Glomerular visceral epithelial cell (primary cell): ENCODE measurements at regions not wholly inside any gene's neighbourhood (a gene's known extent, or its start where the extent isn't known, plus 50 kb on each side); places are given as distances from the start of the nearest gene placed in this dataset.
A peak's percentile ranks its signal among the peaks of the same experiment; 100 is the strongest.
"Not testable (repeated sequence)": the region's sequence is repeated elsewhere in the genome, so short reads cannot be mapped to it uniquely, and the experiment has no call there.

Source experiments
- DNase-seq: peaks from one replicate; pipeline ENCODE4 v3.0.0-alpha.2; 2016; ENCODE audit errors: extremely low spot score

GRCh38 chr17:30712859-30713258 is 111.6 kb downstream of the CRLF3 start:
- not testable (repeated sequence) for DNase-seq

- not testable (repeated sequence) for DNase-seq
Observed at GRCh38 chr17:30711626-30712507, 112.6 kb downstream of the CRLF3 start.

- DNase-seq = not testable (repeated sequence)
Observed at GRCh38 chr17:30711176-30711575, 113.3 kb downstream of the CRLF3 start.

GRCh38 chr17:30710276-30711088 is 114.0 kb downstream of the CRLF3 start:
- DNase-seq = not testable (repeated sequence)

GRCh38 chr17:30709561-30710275 is 114.8 kb downstream of the CRLF3 start:
- peak; percentile 13 for DNase-seq

GRCh38 chr17:30709096-30709495 is 115.4 kb downstream of the CRLF3 start:
- DNase-seq = peak; percentile 14

GRCh38 chr17:30708241-30709078 is 116.0 kb downstream of the CRLF3 start:
- peak; percentile 95 for DNase-seq

GRCh38 chr17:30707724-30708240 is 116.7 kb downstream of the CRLF3 start:
- DNase-seq = not testable (repeated sequence)

- peak; percentile 30 for DNase-seq
Observed at GRCh38 chr17:30706461-30707335, 117.8 kb downstream of the CRLF3 start.

GRCh38 chr17:30706004-30706403 is 118.5 kb downstream of the CRLF3 start:
- DNase-seq = not testable (repeated sequence)

GRCh38 chr17:30701498-30701989 is 122.9 kb downstream of the CRLF3 start:
- no peak for DNase-seq

GRCh38 chr17:30700833-30701232 is 123.7 kb downstream of the CRLF3 start:
- not testable (repeated sequence) for DNase-seq

GRCh38 chr17:30697619-30698460 is 126.7 kb downstream of the CRLF3 start:
- peak; percentile 69 for DNase-seq

GRCh38 chr17:30696234-30696633 is 128.3 kb downstream of the CRLF3 start:
- DNase-seq = no peak

GRCh38 chr17:30695265-30695811 is 129.2 kb downstream of the CRLF3 start:
- peak; percentile 51 for DNase-seq

- peak; percentile 17 for DNase-seq
Observed at GRCh38 chr17:30693772-30694171, 130.7 kb downstream of the CRLF3 start.

- DNase-seq = not testable (repeated sequence)
Observed at GRCh38 chr17:30689266-30690000, 135.1 kb downstream of the CRLF3 start.
